ENCODE measurements at regions not wholly inside any gene's neighbourhood (a gene's known extent, or its start where the extent isn't known, plus 50 kb on each side); places are given as distances from the start of the nearest gene placed in this dataset.
"Not testable (repeated sequence)": the region's sequence is repeated elsewhere in the genome, so short reads cannot be mapped to it uniquely, and the experiment has no call there.

DNA sequence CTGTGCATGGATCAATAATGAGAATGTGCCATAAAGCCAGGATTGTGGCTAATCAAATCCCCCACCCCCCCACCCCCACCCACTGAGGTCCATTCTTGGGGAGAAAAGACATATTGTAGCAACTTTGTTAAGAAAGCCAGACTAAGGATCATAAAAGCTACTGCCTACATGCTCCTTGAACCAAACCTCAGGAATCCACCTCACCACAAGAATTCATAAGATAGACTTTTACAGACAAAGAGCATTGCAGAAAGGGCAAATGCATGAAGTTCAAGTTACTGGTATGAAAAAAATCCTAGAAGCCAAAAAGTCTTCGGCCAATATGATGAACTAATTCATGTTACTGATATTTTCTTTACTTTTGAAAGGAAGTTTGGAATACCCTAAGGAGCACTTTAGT is 187.9 kb upstream of the ARID1B start:
- no peaks in the 10 kb centered on the region for H3K9me3 ChIP-seq
- 15 to 40% (median 21%) methylated on average over 1 of the region's 1 CpG for WGBS, 3 donors
- H3K27me3 ChIP-seq = no peaks in the 10 kb centered on the region
- no peak overlapping the region for H3K4me3 ChIP-seq
- intact Hi-C loops (cut with DNase I) = no loop called here
- no peaks in the 10 kb centered on the region for H3K36me3 ChIP-seq
- TF ChIP-seq POLR2A (IDR thresholded peaks at IDR 0.05) (no peak), EP300 (IDR thresholded peaks at IDR 0.05) (no peak)
- TF ChIP-seq, protein P1, sequence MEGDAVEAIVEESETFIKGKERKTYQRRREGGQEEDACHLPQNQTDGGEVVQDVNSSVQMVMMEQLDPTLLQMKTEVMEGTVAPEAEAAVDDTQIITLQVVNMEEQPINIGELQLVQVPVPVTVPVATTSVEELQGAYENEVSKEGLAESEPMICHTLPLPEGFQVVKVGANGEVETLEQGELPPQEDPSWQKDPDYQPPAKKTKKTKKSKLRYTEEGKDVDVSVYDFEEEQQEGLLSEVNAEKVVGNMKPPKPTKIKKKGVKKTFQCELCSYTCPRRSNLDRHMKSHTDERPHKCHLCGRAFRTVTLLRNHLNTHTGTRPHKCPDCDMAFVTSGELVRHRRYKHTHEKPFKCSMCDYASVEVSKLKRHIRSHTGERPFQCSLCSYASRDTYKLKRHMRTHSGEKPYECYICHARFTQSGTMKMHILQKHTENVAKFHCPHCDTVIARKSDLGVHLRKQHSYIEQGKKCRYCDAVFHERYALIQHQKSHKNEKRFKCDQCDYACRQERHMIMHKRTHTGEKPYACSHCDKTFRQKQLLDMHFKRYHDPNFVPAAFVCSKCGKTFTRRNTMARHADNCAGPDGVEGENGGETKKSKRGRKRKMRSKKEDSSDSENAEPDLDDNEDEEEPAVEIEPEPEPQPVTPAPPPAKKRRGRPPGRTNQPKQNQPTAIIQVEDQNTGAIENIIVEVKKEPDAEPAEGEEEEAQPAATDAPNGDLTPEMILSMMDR (IDR thresholded peaks at IDR 0.05) = no peak
- no peak for DNase-seq
- no peaks in the 10 kb centered on the region for H3K4me1 ChIP-seq (ENCODE audit: insufficient read depth)
- no peak overlapping the region for H3K27ac ChIP-seq

DNA sequence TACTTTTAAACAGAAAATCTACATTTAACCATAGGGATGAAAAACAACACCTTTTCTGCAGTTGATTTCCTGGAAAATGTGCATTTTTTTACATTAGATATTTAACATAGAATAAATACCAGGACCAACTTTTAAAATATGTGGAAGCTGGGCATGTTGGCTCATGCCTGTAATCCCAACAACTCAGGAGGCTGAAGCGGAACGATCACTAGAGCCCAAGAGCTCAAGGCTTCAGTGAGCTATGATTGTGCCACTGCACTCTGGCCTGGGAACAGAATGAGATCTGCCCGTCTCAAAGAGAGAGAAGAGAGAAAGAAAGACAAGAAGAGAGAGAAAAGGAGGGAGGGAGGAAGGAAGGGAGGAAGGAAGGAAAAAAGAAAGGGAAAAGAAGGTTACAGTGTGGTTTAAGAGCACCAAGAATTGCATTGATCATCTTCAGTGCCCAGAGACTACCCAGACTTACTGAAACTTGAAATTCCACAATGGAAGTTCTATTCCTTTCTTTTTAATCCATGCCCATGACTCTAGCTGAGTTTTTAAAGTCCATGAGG is 189.4 kb upstream of the ARID1B start:
- Histone ChIP-seq H3K27me3 (no peaks in the 10 kb centered on the region), H3K27ac (no peak overlapping the region), H3K9me3 (no peaks in the 10 kb centered on the region), H3K36me3 (no peaks in the 10 kb centered on the region), H3K4me1 (ENCODE audit: insufficient read depth) (no peaks in the 10 kb centered on the region), H3K4me3 (no peak overlapping the region)
- TF ChIP-seq, protein P1 (IDR thresholded peaks at IDR 0.05) = no peak
- TF ChIP-seq POLR2A (IDR thresholded peaks at IDR 0.05) = no peak
- no peak for TF ChIP-seq EP300 (IDR thresholded peaks at IDR 0.05)
- intact Hi-C loops (cut with DNase I) = no loop called here
- WGBS, 3 donors = 70 to 91% (median 82%) methylated on average over 3 of the region's 3 CpGs
- no peak for DNase-seq

DNA sequence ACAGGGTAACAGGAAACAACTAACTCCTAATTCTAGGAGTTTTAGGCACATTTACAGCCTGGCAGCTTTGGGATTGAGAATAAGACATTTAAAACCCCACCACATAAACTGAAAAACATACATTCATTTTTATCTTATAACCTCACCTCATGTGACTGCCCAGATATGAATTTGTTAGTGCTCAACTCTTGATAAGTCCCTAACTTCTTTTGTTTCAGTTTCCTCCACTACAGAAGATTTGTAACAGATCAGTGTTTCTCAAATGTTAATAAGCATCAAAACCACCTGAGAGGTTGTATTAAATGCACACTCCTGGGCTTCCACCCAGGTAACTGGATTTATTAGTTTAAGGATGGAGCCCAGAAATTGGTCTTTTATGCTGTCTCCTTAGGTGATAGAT is 190.1 kb upstream of the ARID1B start:
- no peaks in the 10 kb centered on the region for H3K36me3 ChIP-seq
- no peak overlapping the region for H3K4me3 ChIP-seq
- H3K27ac ChIP-seq = no peak overlapping the region
- DNase-seq = no peak
- no peaks in the 10 kb centered on the region for H3K4me1 ChIP-seq (ENCODE audit: insufficient read depth)
- TF ChIP-seq, protein P1 (IDR thresholded peaks at IDR 0.05) = no peak
- no peak for TF ChIP-seq POLR2A (IDR thresholded peaks at IDR 0.05)
- H3K9me3 ChIP-seq = no peaks in the 10 kb centered on the region
- no peaks in the 10 kb centered on the region for H3K27me3 ChIP-seq
- intact Hi-C loops (cut with DNase I) = no loop called here

DNA sequence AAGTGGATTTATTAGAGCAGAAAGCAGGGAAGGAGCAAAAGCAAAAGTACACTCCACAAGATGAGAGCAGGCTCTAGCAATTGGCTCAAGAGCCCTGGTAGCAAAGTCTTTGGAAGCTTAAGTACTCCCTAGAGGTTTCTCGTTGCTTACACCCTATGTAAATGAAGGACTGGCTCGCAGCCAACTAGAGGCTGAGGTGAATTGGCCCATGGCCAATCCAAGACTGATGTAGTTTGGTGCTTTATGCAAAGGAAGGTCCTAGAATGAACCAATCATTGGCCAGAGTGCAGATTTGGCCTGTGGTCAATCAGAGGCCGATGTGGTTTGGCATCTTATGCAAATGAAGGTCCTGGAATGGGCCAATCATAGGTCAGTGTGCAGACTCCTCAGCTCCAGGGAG is 191.3 kb upstream of the ARID1B start:
- DNase-seq = no peak
- TF ChIP-seq POLR2A (IDR thresholded peaks at IDR 0.05) (no peak), EP300 (IDR thresholded peaks at IDR 0.05) (no peak)
- TF ChIP-seq, protein P1 (IDR thresholded peaks at IDR 0.05) = no peak
- intact Hi-C loops (cut with DNase I) = no loop called here
- H3K27me3 ChIP-seq = no peaks in the 10 kb centered on the region
- H3K27ac ChIP-seq = no peak overlapping the region
- H3K4me1 ChIP-seq (ENCODE audit: insufficient read depth) = no peaks in the 10 kb centered on the region
- 51 to 67% (median 57%) methylated on average over 3 of the region's 3 CpGs for WGBS, 3 donors
- H3K36me3 ChIP-seq = no peaks in the 10 kb centered on the region
- no peaks in the 10 kb centered on the region for H3K9me3 ChIP-seq
- no peak overlapping the region for H3K4me3 ChIP-seq

DNA sequence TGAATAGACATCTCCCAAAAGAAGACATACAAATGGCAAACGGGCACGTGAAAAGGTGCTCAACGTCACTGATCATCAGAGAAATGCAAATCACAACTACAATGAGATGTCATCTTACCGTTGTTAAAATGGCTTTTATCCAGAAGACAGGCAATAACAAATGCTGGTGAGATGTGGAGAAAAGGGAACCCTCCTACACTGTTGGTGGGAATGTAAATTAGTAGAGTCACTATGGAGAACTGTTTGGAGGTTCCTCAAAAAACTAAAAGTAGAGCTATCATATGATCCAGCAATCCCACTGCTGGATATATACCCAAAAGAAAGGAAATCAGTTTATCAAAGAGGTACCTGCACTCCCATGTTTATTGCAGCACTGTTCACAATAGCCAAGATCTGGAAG is 193.1 kb upstream of the ARID1B start:
- H3K4me1 ChIP-seq (ENCODE audit: insufficient read depth); H3K36me3 ChIP-seq; intact Hi-C loops (cut with DNase I); H3K27me3 ChIP-seq; H3K4me3 ChIP-seq; DNase-seq; H3K9me3 ChIP-seq; H3K27ac ChIP-seq: not testable (repeated sequence)
- 39 to 44% (median 43%) methylated on average over 4 of the region's 4 CpGs for WGBS, 3 donors
